Breast epithelium (tissue), 3 donors: ENCODE measurements at regions not wholly inside any gene's neighbourhood (a gene's known extent, or its start where the extent isn't known, plus 50 kb on each side); places are given as distances from the start of the nearest gene placed in this dataset.

Experiments used
- POLR2AphosphoS5 ChIP-seq, 3 donors: sonication (generic); formaldehyde crosslinking; IDR thresholded peaks; one replicate each; pipeline ENCODE4 v1.6.1; 2017; ENCODE audit warnings: antibody characterized with exemption in 3 of 3
- TF ChIP-seq, protein P1 (sequence below), 3 donors: fragments of 450-650 bp; IDR thresholded peaks; one replicate each; pipeline ENCODE4 v1.5.1; 2016 to 2017; ENCODE audit warnings: antibody characterized with exemption in 3 of 3, mild to moderate bottlenecking in 3 of 3, moderate library complexity in 3 of 3

GRCh38 chr2:239773228-239774141 lies 251.7 kb downstream of the NDUFA10 start:
- TF ChIP-seq, protein P1, sequence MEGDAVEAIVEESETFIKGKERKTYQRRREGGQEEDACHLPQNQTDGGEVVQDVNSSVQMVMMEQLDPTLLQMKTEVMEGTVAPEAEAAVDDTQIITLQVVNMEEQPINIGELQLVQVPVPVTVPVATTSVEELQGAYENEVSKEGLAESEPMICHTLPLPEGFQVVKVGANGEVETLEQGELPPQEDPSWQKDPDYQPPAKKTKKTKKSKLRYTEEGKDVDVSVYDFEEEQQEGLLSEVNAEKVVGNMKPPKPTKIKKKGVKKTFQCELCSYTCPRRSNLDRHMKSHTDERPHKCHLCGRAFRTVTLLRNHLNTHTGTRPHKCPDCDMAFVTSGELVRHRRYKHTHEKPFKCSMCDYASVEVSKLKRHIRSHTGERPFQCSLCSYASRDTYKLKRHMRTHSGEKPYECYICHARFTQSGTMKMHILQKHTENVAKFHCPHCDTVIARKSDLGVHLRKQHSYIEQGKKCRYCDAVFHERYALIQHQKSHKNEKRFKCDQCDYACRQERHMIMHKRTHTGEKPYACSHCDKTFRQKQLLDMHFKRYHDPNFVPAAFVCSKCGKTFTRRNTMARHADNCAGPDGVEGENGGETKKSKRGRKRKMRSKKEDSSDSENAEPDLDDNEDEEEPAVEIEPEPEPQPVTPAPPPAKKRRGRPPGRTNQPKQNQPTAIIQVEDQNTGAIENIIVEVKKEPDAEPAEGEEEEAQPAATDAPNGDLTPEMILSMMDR (IDR thresholded peaks at IDR 0.05): no peak
- TF ChIP-seq POLR2AphosphoS5 (IDR thresholded peaks at IDR 0.05): no peak
